Liver (tissue), 3 donors: ENCODE measurements at regions not wholly inside any gene's neighbourhood (a gene's known extent, or its start where the extent isn't known, plus 50 kb on each side); places are given as distances from the start of the nearest gene placed in this dataset.

Experiments used
- ATF3 ChIP-seq: IDR thresholded peaks from 2 replicates; pipeline ENCODE4 v1.6.1; 2016; ENCODE audit warnings: antibody characterized with exemption
- CTCF ChIP-seq: fragments of 150-350 bp; IDR thresholded peaks from 2 replicates; pipeline ENCODE4 v1.5.1; 2017; ENCODE audit warnings: improper control_type of control experiment, low read depth, low read length; ENCODE audit not compliant: missing input control
- EGR1 ChIP-seq, 2 donors: IDR thresholded peaks; 2 replicates each; pipeline ENCODE4 v1.6.1; 2016 to 2018; ENCODE audit warnings: antibody characterized with exemption in 2 of 2, low read depth in 2 of 2
- GABPA ChIP-seq, 2 donors: IDR thresholded peaks in 1 of 2; conservative IDR thresholded peaks in 1 of 2; 2 replicates each; pipeline ENCODE4 v1.6.1; 2016; ENCODE audit warnings: antibody characterized with exemption in 2 of 2, mild to moderate bottlenecking in 1 of 2, moderate library complexity in 1 of 2
- REST ChIP-seq: IDR thresholded peaks from 2 replicates; pipeline ENCODE4 v1.6.1; 2016; ENCODE audit warnings: antibody characterized with exemption, mild to moderate bottlenecking
- RXRA ChIP-seq, 2 donors: IDR thresholded peaks; 2 replicates each; pipeline ENCODE4 v1.6.1; 2017 to 2018; ENCODE audit warnings: antibody characterized with exemption in 2 of 2, mild to moderate bottlenecking in 1 of 2
- SP1 ChIP-seq: IDR thresholded peaks from 2 replicates; pipeline ENCODE4 v1.6.1; 2018; ENCODE audit warnings: antibody characterized with exemption, mild to moderate bottlenecking
- TAF1 ChIP-seq: conservative IDR thresholded peaks from 2 replicates; pipeline ENCODE4 v1.6.1; 2016; ENCODE audit warnings: antibody characterized with exemption, mild to moderate bottlenecking
- donor health status: healthy.
- donor health status: healthy.

- TF ChIP-seq CTCF (no peak), ATF3 (no peak), EGR1 (IDR thresholded peaks at IDR 0.05; ENCODE audit: low read depth in 2 of 2) (no peak), REST (no peak), SP1 (no peak), TAF1 (no peak), GABPA (IDR thresholded peaks at IDR 0.05 in 1 of 2, conservative IDR thresholded peaks at IDR 0.05 in 1 of 2) (no peak), RXRA (IDR thresholded peaks at IDR 0.05) (no peak)
Observed at GRCh38 chr3:75180235-75180944, 483.7 kb upstream of the FRG2C start.
